Retina (tissue), 1 donor: ENCODE measurements at regions not wholly inside any gene's neighbourhood (a gene's known extent, or its start where the extent isn't known, plus 50 kb on each side); places are given as distances from the start of the nearest gene placed in this dataset.
"Not testable (repeated sequence)": the region's sequence is repeated elsewhere in the genome, so short reads cannot be mapped to it uniquely, and the experiment has no call there.

Experiments used
- DNase-seq: peaks from one replicate; pipeline ENCODE4 v3.0.0-alpha.2; 2016

GRCh38 chr1:30229557-30229956 is 493.8 kb downstream of the MATN1 start:
- no peak for DNase-seq

- no peak for DNase-seq
These were observed 496.7 kb downstream of the MATN1 start for GRCh38 chr1:30226648-30227047.

GRCh38 chr1:30225357-30225756 is 498.0 kb downstream of the MATN1 start:
- no peak for DNase-seq

- no peak for DNase-seq
These were observed 503.7 kb downstream of the MATN1 start for GRCh38 chr1:30219675-30220074.

- no peak for DNase-seq
These were observed 504.9 kb downstream of the MATN1 start for GRCh38 chr1:30218438-30218837.

GRCh38 chr1:30216602-30217001 is 506.8 kb downstream of the MATN1 start:
- DNase-seq: no peak

- no peak for DNase-seq
These were observed 509.4 kb downstream of the MATN1 start for GRCh38 chr1:30213936-30214335.

GRCh38 chr1:30207962-30208361 is 515.4 kb downstream of the MATN1 start:
- DNase-seq: not testable (repeated sequence)

- not testable (repeated sequence) for DNase-seq
These were observed 516.8 kb downstream of the MATN1 start for GRCh38 chr1:30206631-30207030.

- DNase-seq: not testable (repeated sequence)
These were observed 518.5 kb downstream of the MATN1 start for GRCh38 chr1:30204916-30205315.

- DNase-seq: no peak
These were observed 522.4 kb downstream of the MATN1 start for GRCh38 chr1:30201015-30201414.

GRCh38 chr1:30200161-30200560 is 523.2 kb downstream of the MATN1 start:
- no peak for DNase-seq

GRCh38 chr1:30199563-30199962 is 523.8 kb downstream of the MATN1 start:
- no peak for DNase-seq

GRCh38 chr1:30198795-30199403 is 524.5 kb downstream of the MATN1 start:
- DNase-seq: no peak

- DNase-seq: no peak
These were observed 525.0 kb downstream of the MATN1 start for GRCh38 chr1:30198451-30198760.

GRCh38 chr1:30197639-30198450 is 525.5 kb downstream of the MATN1 start:
- no peak for DNase-seq

- no peak for DNase-seq
These were observed 526.3 kb downstream of the MATN1 start for GRCh38 chr1:30196872-30197638.

- no peak for DNase-seq
These were observed 526.9 kb downstream of the MATN1 start for GRCh38 chr1:30196457-30196856.

- no peak for DNase-seq
These were observed 527.8 kb downstream of the MATN1 start for GRCh38 chr1:30195424-30196134.

GRCh38 chr1:30194741-30195423 is 528.5 kb downstream of the MATN1 start:
- no peak for DNase-seq

GRCh38 chr1:30194046-30194619 is 529.3 kb downstream of the MATN1 start:
- DNase-seq: no peak

GRCh38 chr1:30192969-30193630 is 530.3 kb downstream of the MATN1 start:
- no peak for DNase-seq
